Astrocyte of the spinal cord (primary cell): ENCODE measurements at regions not wholly inside any gene's neighbourhood (a gene's known extent, or its start where the extent isn't known, plus 50 kb on each side); places are given as distances from the start of the nearest gene placed in this dataset.

ENCODE experiments used
- DNase-seq: peaks from one replicate; pipeline ENCODE4 v3.0.0; 2011; ENCODE audit warnings: low read depth, low spot score
- H3K4me3 ChIP-seq: 2 replicates; pipeline ENCODE4 v1.5.1; 2011; ENCODE audit warnings: low read depth, mild to moderate bottlenecking, low read length, moderate library complexity
- in situ Hi-C: cut with HindIII; loops from 2 replicates; pipeline ENCODE4 v1.10.0; 2017; ENCODE audit warnings: low sequenced_read_pairs
- TF ChIP-seq, protein P1 (sequence below): IDR thresholded peaks from 2 replicates; pipeline ENCODE4 v1.5.1; 2012; ENCODE audit warnings: low read depth, mild to moderate bottlenecking, low read length, inconsistent platforms

DNA sequence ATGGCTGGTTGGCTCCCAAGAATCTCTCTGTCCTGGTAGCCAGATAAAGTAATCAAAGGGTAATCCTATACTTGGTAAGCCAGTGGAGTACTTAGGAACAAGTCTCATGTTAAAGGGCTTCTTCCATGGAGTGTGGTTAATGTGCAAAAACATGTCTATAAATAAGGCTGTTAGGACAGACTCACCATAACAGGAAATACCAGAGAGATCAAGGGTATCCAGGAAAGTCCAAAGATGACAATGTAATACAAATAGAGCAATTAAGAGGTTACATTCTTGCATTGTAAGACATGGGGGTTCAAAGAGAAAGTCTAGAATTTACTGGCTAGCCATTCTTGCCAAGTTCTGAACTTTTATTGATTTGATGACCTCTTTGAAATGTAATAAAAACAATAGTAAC lies 61.9 kb upstream of the ZCCHC13 start:
- TF ChIP-seq, protein P1, sequence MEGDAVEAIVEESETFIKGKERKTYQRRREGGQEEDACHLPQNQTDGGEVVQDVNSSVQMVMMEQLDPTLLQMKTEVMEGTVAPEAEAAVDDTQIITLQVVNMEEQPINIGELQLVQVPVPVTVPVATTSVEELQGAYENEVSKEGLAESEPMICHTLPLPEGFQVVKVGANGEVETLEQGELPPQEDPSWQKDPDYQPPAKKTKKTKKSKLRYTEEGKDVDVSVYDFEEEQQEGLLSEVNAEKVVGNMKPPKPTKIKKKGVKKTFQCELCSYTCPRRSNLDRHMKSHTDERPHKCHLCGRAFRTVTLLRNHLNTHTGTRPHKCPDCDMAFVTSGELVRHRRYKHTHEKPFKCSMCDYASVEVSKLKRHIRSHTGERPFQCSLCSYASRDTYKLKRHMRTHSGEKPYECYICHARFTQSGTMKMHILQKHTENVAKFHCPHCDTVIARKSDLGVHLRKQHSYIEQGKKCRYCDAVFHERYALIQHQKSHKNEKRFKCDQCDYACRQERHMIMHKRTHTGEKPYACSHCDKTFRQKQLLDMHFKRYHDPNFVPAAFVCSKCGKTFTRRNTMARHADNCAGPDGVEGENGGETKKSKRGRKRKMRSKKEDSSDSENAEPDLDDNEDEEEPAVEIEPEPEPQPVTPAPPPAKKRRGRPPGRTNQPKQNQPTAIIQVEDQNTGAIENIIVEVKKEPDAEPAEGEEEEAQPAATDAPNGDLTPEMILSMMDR: no peak
- in situ Hi-C loops: no loop called here

DNA sequence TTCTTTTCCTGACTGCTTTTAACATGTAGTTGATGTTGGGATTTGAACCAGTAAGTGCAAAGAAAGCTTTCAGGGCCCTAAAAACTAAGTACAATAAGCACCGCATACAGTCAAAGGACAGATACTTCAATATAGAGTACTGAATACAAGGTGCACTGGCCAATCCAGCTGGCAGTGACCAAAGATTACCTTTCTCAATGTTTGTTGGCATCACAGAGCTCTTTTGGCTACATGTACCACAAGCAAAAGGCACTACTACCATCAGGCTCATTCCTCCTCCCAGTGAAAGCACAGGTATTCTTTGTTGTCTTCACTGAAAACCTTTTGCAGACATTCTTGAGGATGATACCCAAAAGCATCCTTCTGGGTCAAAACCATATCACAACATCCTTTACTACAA lies 65.2 kb upstream of the ZCCHC13 start:
- H3K4me3 ChIP-seq: no peak overlapping the region
- TF ChIP-seq, protein P1: no peak
- DNase-seq: no peak
- in situ Hi-C loops: no loop called here

More for the DNA sequence above, 61.9 kb upstream of the ZCCHC13 start:
- peak; percentile 62 for DNase-seq
- H3K4me3 ChIP-seq: no peak overlapping the region

DNA sequence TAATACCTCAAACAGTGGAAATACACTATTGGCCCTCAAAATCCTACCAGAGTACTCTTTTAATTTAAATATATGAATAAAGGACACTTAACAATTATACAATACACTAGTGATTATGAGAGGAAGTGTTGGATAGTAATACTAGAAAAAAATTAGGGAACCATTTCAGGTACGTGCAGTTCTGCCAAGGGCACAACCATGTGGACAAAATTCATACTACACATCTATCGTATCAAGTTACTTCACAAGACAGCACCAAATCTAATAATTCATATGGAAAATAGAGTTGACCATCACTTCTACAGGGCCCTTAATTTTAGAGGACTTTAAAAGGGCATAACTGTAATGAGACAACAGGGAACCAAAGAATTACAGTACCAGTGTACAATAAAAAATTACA lies 69.2 kb upstream of the ZCCHC13 start:
- TF ChIP-seq, protein P1: no peak
- in situ Hi-C loops: no loop called here
- no peak overlapping the region for H3K4me3 ChIP-seq
- DNase-seq: no peak

DNA sequence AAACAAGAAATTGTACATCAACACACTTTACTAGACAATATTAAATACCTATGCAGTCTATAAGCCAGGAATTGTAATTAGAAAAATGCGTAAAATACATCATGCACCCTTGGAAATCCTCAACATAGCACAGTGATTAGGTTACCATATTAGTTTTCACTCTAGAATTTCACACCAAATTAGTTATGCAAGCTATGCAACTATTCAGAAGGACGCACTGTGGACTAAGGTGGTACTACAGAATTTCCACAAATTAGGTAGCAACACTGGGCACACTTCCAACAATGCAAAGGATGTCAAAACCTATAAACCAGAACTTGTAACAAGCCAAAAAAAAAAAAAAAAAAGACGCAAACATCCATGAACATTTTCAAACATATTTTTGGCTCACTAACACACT lies 71.1 kb upstream of the ZCCHC13 start:
- in situ Hi-C loops: no loop called here
- no peak overlapping the region for H3K4me3 ChIP-seq
- TF ChIP-seq, protein P1: no peak
- DNase-seq: peak; percentile 14

DNA sequence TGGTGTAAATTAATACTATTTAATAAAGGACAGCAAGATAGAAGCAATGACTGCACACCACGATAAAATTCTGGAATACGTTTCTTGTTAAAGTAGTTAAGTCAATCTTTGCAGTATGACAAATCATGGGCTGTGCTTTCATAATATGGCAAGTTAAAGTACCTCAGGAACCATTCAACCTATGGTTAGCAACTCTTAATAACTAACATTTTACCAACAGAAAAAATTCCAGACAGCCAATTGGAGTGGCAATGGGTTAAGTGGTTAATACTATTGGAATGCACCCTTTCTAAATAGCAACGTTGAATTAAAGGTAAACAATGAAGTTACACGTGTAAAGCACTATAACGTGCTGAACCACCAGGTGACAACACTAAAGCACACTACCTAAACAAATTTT lies 72.4 kb upstream of the ZCCHC13 start:
- in situ Hi-C loops: no loop called here

DNA sequence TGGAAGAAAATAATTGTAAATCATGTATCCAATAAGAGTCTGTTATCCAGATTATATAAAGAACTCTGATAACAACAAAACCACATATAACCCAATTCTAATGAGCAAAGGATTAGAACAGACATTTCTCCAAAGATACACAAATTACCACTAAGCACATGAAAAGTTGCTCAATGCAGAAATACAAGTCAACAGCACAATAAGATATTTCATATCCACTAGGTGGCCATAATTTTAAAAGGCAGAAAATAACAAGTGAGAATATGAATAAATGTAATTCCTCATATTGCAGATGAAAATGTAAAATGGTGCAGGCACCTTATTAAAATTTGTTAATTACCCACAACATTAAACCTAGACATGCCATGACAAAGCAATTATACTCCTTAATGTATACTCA lies 73.9 kb upstream of the ZCCHC13 start:
- DNase-seq: no peak
- in situ Hi-C loops: no loop called here
- TF ChIP-seq, protein P1: no peak
- H3K4me3 ChIP-seq: no peak overlapping the region

More for the DNA sequence above, 72.4 kb upstream of the ZCCHC13 start:
- TF ChIP-seq, protein P1: no peak
- H3K4me3 ChIP-seq: no peak overlapping the region
- DNase-seq: no peak

DNA sequence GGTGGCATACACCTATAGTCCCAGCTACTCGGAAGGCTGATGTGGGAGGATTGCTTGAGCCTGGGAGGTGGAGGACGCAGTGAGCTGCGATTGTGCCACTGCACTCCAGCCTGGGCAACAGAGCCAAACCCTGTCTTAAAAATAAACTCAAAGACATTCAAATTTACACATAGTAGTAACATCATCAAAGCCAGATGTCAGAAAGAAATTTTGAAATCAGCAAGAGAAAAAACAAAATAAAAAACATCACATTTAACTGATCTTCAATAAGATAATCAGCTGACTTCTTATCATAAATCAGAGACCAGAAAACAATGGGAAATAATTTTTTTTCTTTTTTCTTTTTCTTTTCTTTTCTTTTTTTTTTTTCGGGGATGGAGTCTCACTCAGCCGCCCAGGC lies 78.9 kb upstream of the ZCCHC13 start:
- H3K4me3 ChIP-seq: no peak overlapping the region
- DNase-seq: no peak
- in situ Hi-C loops: no loop called here
- TF ChIP-seq, protein P1: no peak
